Mesodermal cell (in vitro differentiated cells): ENCODE measurements at regions not wholly inside any gene's neighbourhood (a gene's known extent, or its start where the extent isn't known, plus 50 kb on each side); places are given as distances from the start of the nearest gene placed in this dataset.
"Not testable (repeated sequence)": the region's sequence is repeated elsewhere in the genome, so short reads cannot be mapped to it uniquely, and the experiment has no call there.

Source experiments
- H3K27ac ChIP-seq: 2 replicates; pipeline ENCODE4 v1.7.0; 2013; ENCODE audit warnings: mild to moderate bottlenecking, low read depth, low read length, moderate library complexity; ENCODE audit not compliant: severe bottlenecking
- H3K36me3 ChIP-seq: 2 replicates; pipeline ENCODE4 v1.7.1; 2013; ENCODE audit warnings: mild to moderate bottlenecking, low read length, moderate library complexity; ENCODE audit not compliant: control insufficient read depth, insufficient read depth
- H3K4me1 ChIP-seq: one replicate; pipeline ENCODE4 v1.7.1; 2013; ENCODE audit warnings: mild to moderate bottlenecking, low read length; ENCODE audit not compliant: insufficient read depth, control insufficient read depth, poor library complexity, severe bottlenecking
- H3K4me3 ChIP-seq: 2 replicates; pipeline ENCODE4 v1.7.0; 2013; ENCODE audit warnings: low read length, control low read depth, mild to moderate bottlenecking; ENCODE audit not compliant: insufficient read depth, poor library complexity, severe bottlenecking; ENCODE audit errors: extremely low read depth
- H3K9me3 ChIP-seq: 2 replicates; pipeline ENCODE4 v1.7.1; 2013; ENCODE audit warnings: mild to moderate bottlenecking, low read length, moderate library complexity; ENCODE audit not compliant: control insufficient read depth
- WGBS, 2 experiments: methylation state at CpG; one replicate each; pipeline ENCODE4 v1.1.5; 2013; ENCODE audit warnings: missing lambda C conversion rate in 2 of 2; ENCODE audit not compliant: insufficient coverage in 2 of 2; 5-methylcytosine and 5-hydroxymethylcytosine counted together

GRCh38 chr16:48059190-48059589 lies 96.6 kb downstream of the ABCC12 start:
- not testable (repeated sequence) for H3K27ac ChIP-seq, H3K4me1 ChIP-seq, H3K9me3 ChIP-seq, H3K36me3 ChIP-seq, H3K4me3 ChIP-seq
- WGBS, 2 experiments: 96% methylated on average over 15 to 23 of the region's 25 CpGs

- Histone ChIP-seq H3K4me1 (peaks cover 20% of the 10 kb centered on the region), H3K36me3 (no peaks in the 10 kb centered on the region), H3K27ac (no peak overlapping the region), H3K9me3 (no peaks in the 10 kb centered on the region), H3K4me3 (no peak overlapping the region)
- 73 to 100% methylated on average over 1 to 2 of the region's 3 CpGs for WGBS, 2 experiments
These were observed 98.7 kb downstream of the ABCC12 start for GRCh38 chr16:48057048-48057447.

DNA sequence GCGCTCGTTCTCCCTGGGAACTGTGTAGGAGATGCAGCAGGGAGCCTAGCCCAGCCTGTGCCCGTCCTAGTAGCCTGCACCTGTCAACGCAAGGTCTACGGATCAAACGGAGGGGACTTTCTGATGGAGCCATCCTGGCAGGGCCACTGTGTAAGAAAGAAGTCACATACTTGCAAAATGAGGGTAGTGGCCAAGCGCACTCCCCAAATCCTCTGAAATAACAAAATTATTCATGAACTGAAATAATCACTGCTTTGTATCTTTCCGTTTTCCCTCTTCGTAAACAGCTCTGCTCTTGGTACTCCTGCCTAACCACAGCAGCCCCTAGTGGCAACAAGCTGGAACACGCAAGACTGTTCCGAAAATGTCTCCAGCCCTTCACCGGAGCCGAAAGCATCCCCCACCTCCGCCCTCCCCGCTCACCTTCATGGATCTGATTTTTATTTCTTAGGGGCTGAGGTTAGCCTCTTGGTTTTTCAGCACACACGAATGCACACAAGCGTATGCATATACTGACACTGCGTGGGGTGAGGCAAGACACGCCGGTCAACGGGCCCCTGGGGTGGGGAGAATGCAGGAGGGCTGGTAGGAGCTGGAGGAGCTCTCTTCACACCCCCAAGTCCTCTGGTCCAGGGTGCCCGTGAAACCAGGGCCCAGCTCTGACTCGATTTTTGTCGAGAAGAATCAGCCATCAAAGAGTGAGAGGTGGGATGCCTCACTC lies 100.8 kb downstream of the ABCC12 start:
- Histone ChIP-seq H3K4me3 (no peak overlapping the region), H3K4me1 (peaks cover 20% of the 10 kb centered on the region), H3K36me3 (no peaks in the 10 kb centered on the region), H3K27ac (no peak overlapping the region), H3K9me3 (no peaks in the 10 kb centered on the region)
- WGBS, 2 experiments: 47 to 49% methylated on average over 11 to 16 of the region's 24 CpGs

GRCh38 chr16:48053418-48053745 lies 102.4 kb downstream of the ABCC12 start:
- H3K9me3 ChIP-seq: no peaks in the 10 kb centered on the region
- 0 to 13% methylated on average over 2 to 3 of the region's 4 CpGs for WGBS, 2 experiments
- H3K4me3 ChIP-seq: no peak overlapping the region
- H3K4me1 ChIP-seq: peaks cover 20% of the 10 kb centered on the region
- no peaks in the 10 kb centered on the region for H3K36me3 ChIP-seq
- peak overlapping the region; percentile 74 for H3K27ac ChIP-seq

DNA sequence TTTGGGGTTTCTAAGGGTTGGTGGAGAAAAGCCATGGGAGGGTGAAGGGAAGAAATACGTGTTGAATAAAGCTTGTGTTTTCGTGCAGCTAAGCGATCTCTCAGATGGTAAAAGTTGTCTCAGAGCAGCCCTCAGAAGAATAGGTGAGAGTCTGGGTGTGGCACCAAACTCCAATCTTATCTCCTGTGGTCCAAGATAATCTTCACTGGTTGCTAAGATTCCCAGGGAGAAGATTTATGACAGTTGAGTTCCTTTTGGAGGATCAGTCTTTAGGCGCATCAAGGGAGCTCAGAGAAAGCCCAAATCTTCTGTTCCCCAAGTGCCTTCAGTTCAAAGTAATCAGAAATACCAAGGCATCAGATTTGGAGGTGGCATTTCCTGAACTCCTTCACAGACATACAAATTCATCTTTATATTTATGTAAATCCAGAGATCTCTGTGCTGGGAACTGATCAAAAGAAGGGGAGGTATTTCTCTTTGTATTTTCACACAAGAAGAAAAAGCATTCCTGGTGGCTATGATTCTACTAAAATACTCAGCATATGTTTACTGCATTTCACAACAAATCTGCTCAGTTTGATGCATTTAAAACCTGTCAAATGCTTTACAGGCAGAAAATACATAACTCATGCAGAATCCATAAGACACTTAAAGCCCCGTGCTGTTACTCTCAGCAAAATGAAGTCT lies 102.9 kb downstream of the ABCC12 start:
- H3K4me3 ChIP-seq: no peak overlapping the region
- H3K4me1 ChIP-seq: peaks cover 20% of the 10 kb centered on the region
- no peaks in the 10 kb centered on the region for H3K9me3 ChIP-seq
- WGBS, 2 experiments: 76 to 77% methylated on average over 4 to 5 of the region's 5 CpGs
- no peaks in the 10 kb centered on the region for H3K36me3 ChIP-seq
- H3K27ac ChIP-seq: peak overlapping the region; percentile 74

DNA sequence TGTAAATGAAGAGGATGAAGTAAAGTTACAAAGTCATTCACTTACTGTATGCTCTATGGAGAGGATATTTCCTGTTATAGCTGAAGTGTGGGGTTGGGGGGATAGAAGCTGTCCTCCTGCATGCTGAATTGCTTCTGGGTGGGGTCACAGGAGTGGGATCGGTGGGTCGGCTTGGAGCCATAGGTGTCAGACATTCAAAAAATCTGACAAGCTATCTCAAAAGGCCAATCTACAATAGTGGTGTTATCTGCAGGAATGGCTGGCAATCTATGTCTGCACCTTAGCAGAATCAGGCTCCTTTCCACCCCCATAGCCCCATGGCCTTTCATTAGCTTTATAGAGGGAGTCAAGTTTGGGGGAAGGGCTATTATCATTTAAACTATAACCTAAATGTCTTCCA lies 104.9 kb downstream of the ABCC12 start:
- Histone ChIP-seq H3K36me3 (no peaks in the 10 kb centered on the region), H3K27ac (no peak overlapping the region), H3K9me3 (no peaks in the 10 kb centered on the region), H3K4me3 (no peak overlapping the region), H3K4me1 (peaks cover 20% of the 10 kb centered on the region)
- WGBS, 2 experiments: 62 to 65% methylated on average over 2 of the region's 2 CpGs

DNA sequence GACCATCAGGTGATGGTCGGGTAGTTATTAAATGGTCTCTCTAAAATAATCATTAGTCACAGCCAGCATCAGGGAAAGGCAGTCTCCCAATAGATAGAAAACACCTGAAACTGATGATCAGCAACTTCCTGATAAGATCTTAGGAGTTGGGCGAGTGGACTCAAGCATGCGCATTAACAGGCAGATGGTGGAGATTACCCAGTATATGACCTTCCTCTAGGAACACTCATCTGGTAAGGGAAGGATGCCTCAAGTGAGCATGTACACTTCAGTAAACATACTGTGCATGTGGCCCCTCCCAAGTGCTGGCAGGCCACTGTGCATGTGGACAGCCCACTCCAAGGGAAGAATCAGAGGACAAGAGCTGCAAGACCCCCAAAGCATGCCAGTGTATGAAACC lies 105.9 kb downstream of the ABCC12 start:
- Histone ChIP-seq H3K4me1 (peaks cover 20% of the 10 kb centered on the region), H3K27ac (no peak overlapping the region), H3K9me3 (no peaks in the 10 kb centered on the region), H3K4me3 (no peak overlapping the region), H3K36me3 (no peaks in the 10 kb centered on the region)
- 100% methylated on average over 1 of the region's 3 CpGs; no CpG with 5 or more reads in 1 of the 2 experiments for WGBS, 2 experiments

- no peaks in the 10 kb centered on the region for H3K9me3 ChIP-seq
- 69 to 76% methylated on average over 3 of the region's 3 CpGs for WGBS, 2 experiments
- no peak overlapping the region for H3K4me3 ChIP-seq
- H3K36me3 ChIP-seq: no peaks in the 10 kb centered on the region
- H3K4me1 ChIP-seq: peaks cover 4% of the 10 kb centered on the region
- H3K27ac ChIP-seq: no peak overlapping the region
These were observed 108.1 kb downstream of the ABCC12 start for GRCh38 chr16:48047720-48048119.

DNA sequence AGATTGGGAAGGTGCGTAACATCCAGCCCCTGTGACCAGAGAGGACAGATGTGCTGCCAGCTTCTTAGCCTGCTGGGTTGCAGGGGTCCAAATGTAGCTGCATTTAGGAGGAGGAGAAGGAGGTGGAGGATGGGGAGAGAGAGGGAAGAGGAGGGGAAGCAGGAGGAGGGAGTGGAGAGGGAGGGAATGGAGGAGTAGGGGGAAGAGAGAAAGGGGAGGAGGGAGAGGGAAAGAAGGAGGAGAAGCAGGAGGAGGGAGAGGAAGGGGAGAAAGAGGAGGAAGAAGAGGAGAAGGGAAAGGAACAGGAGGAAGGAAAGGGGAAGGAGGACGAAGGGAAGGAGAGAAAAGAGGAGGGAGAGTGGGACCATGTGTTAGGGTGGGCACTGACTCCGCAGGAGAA lies 108.6 kb downstream of the ABCC12 start:
- Histone ChIP-seq H3K27ac (no peak overlapping the region), H3K36me3 (no peaks in the 10 kb centered on the region), H3K4me3 (no peak overlapping the region), H3K4me1 (no peaks in the 10 kb centered on the region), H3K9me3 (no peaks in the 10 kb centered on the region)
- whole genome bisulfite sequencing, 2 experiments: 89 to 94% methylated on average over 2 to 3 of the region's 3 CpGs

DNA sequence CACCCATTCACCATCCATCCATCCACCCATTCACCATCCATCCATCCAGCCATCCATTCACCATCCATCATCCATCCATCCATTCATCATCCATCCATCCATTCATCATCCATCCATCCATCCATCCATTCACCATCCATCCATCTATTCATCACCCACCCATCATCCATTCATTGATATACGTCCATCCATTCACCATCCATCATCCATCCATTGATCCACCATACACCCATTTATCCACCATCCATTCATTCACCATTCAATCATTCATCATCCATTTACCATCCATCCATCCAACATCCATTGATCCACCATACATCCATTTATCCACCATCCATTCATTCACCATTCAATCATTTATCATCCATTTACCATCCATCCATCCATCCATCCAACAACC lies 111.7 kb downstream of the ABCC12 start:
- WGBS, 2 experiments: 88 to 90% methylated on average over 1 of the region's 1 CpG
- Histone ChIP-seq H3K4me3 (no peak overlapping the region), H3K4me1 (no peaks in the 10 kb centered on the region)

GRCh38 chr16:48041981-48042421 lies 113.8 kb downstream of the ABCC12 start:
- Histone ChIP-seq H3K36me3 (no peaks in the 10 kb centered on the region), H3K4me1 (no peaks in the 10 kb centered on the region), H3K27ac (no peak overlapping the region), H3K9me3 (no peaks in the 10 kb centered on the region), H3K4me3 (no peak overlapping the region)
- 70 to 78% methylated on average over 8 of the region's 10 CpGs for WGBS, 2 experiments

More for the DNA sequence above, 111.7 kb downstream of the ABCC12 start:
- no peaks in the 10 kb centered on the region for H3K36me3 ChIP-seq
- no peaks in the 10 kb centered on the region for H3K9me3 ChIP-seq
- no peak overlapping the region for H3K27ac ChIP-seq
